ENCODE measurements at regions not wholly inside any gene's neighbourhood (a gene's known extent, or its start where the extent isn't known, plus 50 kb on each side); places are given as distances from the start of the nearest gene placed in this dataset. TPM values are rescaled to one million over a fixed set of nuclear protein-coding genes. Genes with fewer than 3 reads are reported as not detected.

GRCh38 chr2:57990118-57990725 is 56.4 kb upstream of the VRK2 start:
- H4K20me1 ChIP-seq (replicated peaks; ENCODE audit: control insufficient read depth, extremely low read depth, insufficient read depth, low read length), result no peaks in the 10 kb centered on the region
- H3K36me3 ChIP-seq (ENCODE audit: control insufficient read depth in 2 of 2, extremely low read depth in 1 of 2, insufficient read depth in 2 of 2, low read length in 2 of 2), result no peaks in the 10 kb centered on the region
- H3K9me1 ChIP-seq (replicated peaks; ENCODE audit: control insufficient read depth, extremely low read depth, insufficient read depth, low read length), result no peaks in the 10 kb centered on the region
- no peak overlapping the region for H3K9ac ChIP-seq (replicated peaks; ENCODE audit: extremely low read depth, insufficient read depth, low read length)
- no TSS peak for BruUV-seq (replicated peaks)
- H3K79me2 ChIP-seq (ENCODE audit: control insufficient read depth, insufficient read depth, low read length), result no peaks in the 10 kb centered on the region
- no peaks in the 10 kb centered on the region for H3K9me3 ChIP-seq (replicated peaks; ENCODE audit: control insufficient read depth, insufficient read depth, low read length)
- no peak overlapping the region for H2AFZ ChIP-seq (ENCODE audit: low read depth, low read length)
- ChIA-PET CTCF (interaction anchor here (0.9 kb wide), 1 partner anchor 10 kb away, joined by 3 read pairs; no protein-coding TSS in a partner anchor), POLR2A (no interaction called here)
- no peaks in the 10 kb centered on the region for H3K27me3 ChIP-seq (ENCODE audit: control insufficient read depth in 2 of 2, insufficient read depth in 2 of 2, low read length in 2 of 2)
- TF ChIP-seq FOS (IDR thresholded peaks at IDR 0.05; ENCODE audit: borderline replicate concordance, insufficient read depth, low read length) (no peak), POLR2A (IDR thresholded peaks at IDR 0.05; ENCODE audit: low read depth, low read length) (no peak), JUN (IDR thresholded peaks at IDR 0.05; ENCODE audit: borderline replicate concordance, insufficient read depth, insufficient read length, low read depth) (no peak), CTCF (IDR thresholded peaks at IDR 0.05; ENCODE audit: extremely low read depth in 1 of 2, insufficient read depth in 1 of 2, low read depth in 1 of 2, low read length in 2 of 2) (no peak), EZH2 (IDR thresholded peaks at IDR 0.05; ENCODE audit: borderline replicate concordance, low read depth, low read length, severe bottlenecking) (no peak)
- H3K27ac ChIP-seq (ENCODE audit: insufficient read depth, low read depth, low read length), result no peak overlapping the region
- FAIRE-seq (no peak), DNase-seq (ENCODE audit: low read depth, low spot score) (no peak)
- intact Hi-C loops (cut with micrococcal nuclease) (no loop called here), dilution Hi-C loops (cut with MboI; ENCODE audit: extremely low pct_ligation_motif_present, low sequenced_read_pairs) (no loop called here)
- no peak overlapping the region for H3K4me2 ChIP-seq (ENCODE audit: insufficient read depth, low read length)
- H3K4me1 ChIP-seq (ENCODE audit: control insufficient read depth, extremely low read depth, insufficient read depth, low read length), result no peaks in the 10 kb centered on the region
- no peak overlapping the region for H3K4me3 ChIP-seq (replicated peaks in 1 of 3; ENCODE audit: insufficient read depth in 1 of 3, low read depth in 1 of 3, low read length in 3 of 3)

Small RNA genes lying in the stretch of these regions (small RNA-seq; reads per million reads assigned to genes)
- gene PPIAP63 (ENCODE audit: insufficient read depth, insufficient read length, low read depth, low replicate concordance), result not detected
- gene RF00592 (ENCODE audit: insufficient read depth, insufficient read length, low read depth, low replicate concordance), result 6.3 reads per million, percentile 46 among the genes with 10 or more reads in this experiment

All from endothelial cell of umbilical vein (primary cell).